Neural progenitor cell (in vitro differentiated cells): ENCODE measurements at regions not wholly inside any gene's neighbourhood (a gene's known extent, or its start where the extent isn't known, plus 50 kb on each side); places are given as distances from the start of the nearest gene placed in this dataset.

ENCODE experiments used
- DNase-seq: peaks from one replicate; pipeline ENCODE4 v3.0.0-alpha.2; 2016; ENCODE audit warnings: low spot score
- H2AFZ ChIP-seq: fragments of 200-600 bp; sonication (generic); replicated peaks from 2 replicates; pipeline ENCODE4 v1.6.1; 2016; ENCODE audit warnings: antibody characterized with exemption
- H3F3A ChIP-seq: fragments of 200-600 bp; sonication (generic); 2 replicates; pipeline ENCODE4 v1.6.1; 2016; ENCODE audit warnings: antibody characterized with exemption, low read depth
- H3K27ac ChIP-seq: fragments of 200-600 bp; sonication (generic); 2 replicates; pipeline ENCODE4 v1.5.1; 2016; ENCODE audit warnings: mild to moderate bottlenecking
- H3K27me3 ChIP-seq: fragments of 200-600 bp; sonication (generic); 2 replicates; pipeline ENCODE4 v1.6.1; 2016; ENCODE audit warnings: mild to moderate bottlenecking, moderate library complexity
- H3K36me3 ChIP-seq: fragments of 200-600 bp; sonication (generic); 2 replicates; pipeline ENCODE4 v1.5.1; 2016
- H3K4me1 ChIP-seq: fragments of 200-600 bp; sonication (generic); 2 replicates; pipeline ENCODE4 v1.6.1; 2016; ENCODE audit warnings: mixed run types
- H3K4me2 ChIP-seq: fragments of 200-600 bp; sonication (generic); 2 replicates; pipeline ENCODE4 v1.6.1; 2016
- H3K4me3 ChIP-seq: fragments of 200-600 bp; sonication (generic); 2 replicates; pipeline ENCODE4 v1.5.1; 2016
- H3K79me2 ChIP-seq: fragments of 200-600 bp; sonication (generic); 2 replicates; pipeline ENCODE4 v1.6.1; 2016; ENCODE audit warnings: low read depth
- H3K9ac ChIP-seq: fragments of 200-600 bp; sonication (generic); 2 replicates; pipeline ENCODE4 v1.6.1; 2016
- H3K9me3 ChIP-seq: fragments of 200-600 bp; sonication (generic); 2 replicates; pipeline ENCODE4 v1.5.1; 2016; ENCODE audit warnings: low read depth
- H4K20me1 ChIP-seq: fragments of 200-600 bp; sonication (generic); 2 replicates; pipeline ENCODE4 v1.6.1; 2016; ENCODE audit warnings: low read depth
- H3K27ac Mint-ChIP-seq: 3 replicates; pipeline ENCODE4 v1.8.0; 2021; ENCODE audit warnings: mixed read lengths
- H3K27me3 Mint-ChIP-seq: 2 replicates; pipeline ENCODE4 v1.8.0; 2022; ENCODE audit warnings: low read depth, mild to moderate bottlenecking, inconsistent platforms, moderate library complexity, mixed read lengths; ENCODE audit not compliant: insufficient read depth
- H3K36me3 Mint-ChIP-seq: 3 replicates; pipeline ENCODE4 v1.8.0; 2021; ENCODE audit warnings: mixed read lengths
- H3K4me1 Mint-ChIP-seq: 3 replicates; pipeline ENCODE4 v1.8.0; 2021; ENCODE audit warnings: mixed read lengths
- H3K4me3 Mint-ChIP-seq: 3 replicates; pipeline ENCODE4 v1.8.0; 2021; ENCODE audit warnings: mild to moderate bottlenecking, moderate library complexity, mixed read lengths
- H3K9me3 Mint-ChIP-seq: 3 replicates; pipeline ENCODE4 v1.8.0; 2020; ENCODE audit warnings: mixed read lengths
- EZH2 ChIP-seq: fragments of 200-600 bp; sonication (generic); IDR thresholded peaks from 2 replicates; pipeline ENCODE4 v1.6.1; 2017; ENCODE audit warnings: antibody characterized with exemption, mild to moderate bottlenecking, moderate library complexity
- EZH2phosphoT487 ChIP-seq: fragments of 200-600 bp; sonication (generic); IDR thresholded peaks from 2 replicates; pipeline ENCODE4 v1.6.1; 2017; ENCODE audit warnings: antibody characterized with exemption
- TF ChIP-seq, protein P1 (sequence below): fragments of 200-600 bp; sonication (generic); IDR thresholded peaks from 2 replicates; pipeline ENCODE4 v1.5.1; 2017; ENCODE audit warnings: antibody characterized with exemption, mild to moderate bottlenecking

DNA sequence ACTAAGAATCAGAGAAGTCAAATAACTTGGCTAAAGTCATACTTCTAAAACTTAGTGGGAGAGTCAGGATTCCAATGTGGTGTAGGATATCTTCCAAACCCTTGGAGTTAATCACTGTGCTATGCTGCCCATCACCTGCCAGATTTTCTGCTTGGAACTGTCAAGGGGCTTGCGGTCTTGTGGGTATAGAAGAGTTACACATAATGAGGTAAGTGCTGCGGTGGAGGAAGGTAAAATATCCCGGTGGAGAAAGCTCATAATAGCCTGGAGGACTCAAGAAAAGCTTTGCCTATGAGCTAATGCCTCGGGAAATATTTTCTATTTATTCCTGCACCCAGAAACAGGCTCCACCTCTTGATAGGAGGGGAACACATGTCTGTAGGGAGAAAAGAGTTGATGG lies 195.6 kb downstream of the UTP18 start:
- H3F3A ChIP-seq: peaks cover 7% of the 10 kb centered on the region
- DNase-seq: no peak
- no peak overlapping the region for H3K4me2 ChIP-seq
- no peak overlapping the region for H3K4me3 ChIP-seq
- no peaks in the 10 kb centered on the region for H3K9me3 ChIP-seq
- TF ChIP-seq, protein P1, sequence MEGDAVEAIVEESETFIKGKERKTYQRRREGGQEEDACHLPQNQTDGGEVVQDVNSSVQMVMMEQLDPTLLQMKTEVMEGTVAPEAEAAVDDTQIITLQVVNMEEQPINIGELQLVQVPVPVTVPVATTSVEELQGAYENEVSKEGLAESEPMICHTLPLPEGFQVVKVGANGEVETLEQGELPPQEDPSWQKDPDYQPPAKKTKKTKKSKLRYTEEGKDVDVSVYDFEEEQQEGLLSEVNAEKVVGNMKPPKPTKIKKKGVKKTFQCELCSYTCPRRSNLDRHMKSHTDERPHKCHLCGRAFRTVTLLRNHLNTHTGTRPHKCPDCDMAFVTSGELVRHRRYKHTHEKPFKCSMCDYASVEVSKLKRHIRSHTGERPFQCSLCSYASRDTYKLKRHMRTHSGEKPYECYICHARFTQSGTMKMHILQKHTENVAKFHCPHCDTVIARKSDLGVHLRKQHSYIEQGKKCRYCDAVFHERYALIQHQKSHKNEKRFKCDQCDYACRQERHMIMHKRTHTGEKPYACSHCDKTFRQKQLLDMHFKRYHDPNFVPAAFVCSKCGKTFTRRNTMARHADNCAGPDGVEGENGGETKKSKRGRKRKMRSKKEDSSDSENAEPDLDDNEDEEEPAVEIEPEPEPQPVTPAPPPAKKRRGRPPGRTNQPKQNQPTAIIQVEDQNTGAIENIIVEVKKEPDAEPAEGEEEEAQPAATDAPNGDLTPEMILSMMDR: no peak
- peaks cover 12% of the 10 kb centered on the region for H3K4me1 ChIP-seq
- Mint-ChIP-seq H3K27me3 (peaks cover 5% of the 10 kb centered on the region), H3K36me3 (no peaks in the 10 kb centered on the region), H3K4me1 (peaks cover 11% of the 10 kb centered on the region), H3K27ac (no peak overlapping the region), H3K9me3 (no peaks in the 10 kb centered on the region), H3K4me3 (no peak overlapping the region)
- H3K27me3 ChIP-seq: no peaks in the 10 kb centered on the region
- H2AFZ ChIP-seq: no peak overlapping the region
- no peaks in the 10 kb centered on the region for H4K20me1 ChIP-seq
- no peaks in the 10 kb centered on the region for H3K79me2 ChIP-seq
- no peaks in the 10 kb centered on the region for H3K36me3 ChIP-seq
- H3K27ac ChIP-seq: no peak overlapping the region
- H3K9ac ChIP-seq: no peak overlapping the region

DNA sequence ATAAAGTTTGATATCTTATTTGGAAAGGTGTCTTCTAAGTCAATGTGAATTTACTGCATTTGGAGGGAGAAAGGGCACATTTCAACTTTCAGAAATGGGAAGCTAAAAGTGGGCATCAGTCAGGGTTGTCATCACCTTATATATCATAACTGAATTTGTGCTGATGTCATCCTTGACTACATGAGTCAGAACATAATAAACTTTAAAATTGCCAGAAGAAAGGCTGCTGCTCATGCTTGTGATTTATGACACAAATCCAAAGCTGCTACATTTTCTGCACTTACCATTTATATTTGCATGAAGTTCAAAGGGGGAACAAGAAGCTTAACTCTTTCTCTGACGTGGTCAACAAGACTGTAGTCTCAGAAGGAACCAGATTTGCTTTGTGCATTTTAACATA lies 196.6 kb downstream of the UTP18 start:
- Histone ChIP-seq H3K27me3 (no peaks in the 10 kb centered on the region), H3K79me2 (no peaks in the 10 kb centered on the region), H4K20me1 (no peaks in the 10 kb centered on the region), H3K4me2 (no peak overlapping the region), H3K36me3 (no peaks in the 10 kb centered on the region), H3K27ac (no peak overlapping the region), H3K9me3 (no peaks in the 10 kb centered on the region), H2AFZ (no peak overlapping the region), H3K9ac (no peak overlapping the region), H3K4me3 (no peak overlapping the region), H3K4me1 (peaks cover 12% of the 10 kb centered on the region), H3F3A (peaks cover 7% of the 10 kb centered on the region)
- H3K27ac Mint-ChIP-seq: no peak overlapping the region
- no peak overlapping the region for H3K4me3 Mint-ChIP-seq
- H3K36me3 Mint-ChIP-seq: no peaks in the 10 kb centered on the region
- H3K27me3 Mint-ChIP-seq: peaks cover 5% of the 10 kb centered on the region
- no peaks in the 10 kb centered on the region for H3K9me3 Mint-ChIP-seq
- no peak for DNase-seq
- TF ChIP-seq, protein P1: no peak
- TF ChIP-seq EZH2 (no peak), EZH2phosphoT487 (no peak)
- peaks cover 11% of the 10 kb centered on the region for H3K4me1 Mint-ChIP-seq

DNA sequence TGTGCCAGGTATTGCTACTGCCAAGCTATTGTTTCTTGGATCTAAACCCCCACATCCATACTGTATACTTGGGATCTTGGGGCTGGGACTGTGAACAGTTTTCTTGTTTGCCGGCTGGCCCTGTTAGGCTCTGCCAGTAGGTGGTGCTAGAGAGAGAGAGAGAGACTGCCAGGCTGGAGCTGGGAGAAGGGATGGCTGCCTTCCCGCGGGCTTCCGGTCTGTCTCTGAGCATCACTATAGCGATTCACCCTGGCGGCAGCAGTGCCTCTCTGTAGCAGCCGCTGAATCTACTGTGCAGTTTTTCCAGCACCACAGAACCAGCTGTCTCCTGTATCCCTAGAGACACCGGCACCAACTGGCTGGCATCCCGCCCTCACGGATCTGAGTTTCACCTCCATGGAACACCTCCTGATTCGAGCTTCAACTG lies 201.2 kb downstream of the UTP18 start:
- no peak overlapping the region for H3K4me3 ChIP-seq
- no peak overlapping the region for H3K4me3 Mint-ChIP-seq
- no peaks in the 10 kb centered on the region for H3K9me3 ChIP-seq
- H3K27me3 Mint-ChIP-seq: peaks cover 4% of the 10 kb centered on the region
- TF ChIP-seq EZH2: no peak
- TF ChIP-seq, protein P1: peak; percentile 70
- H3F3A ChIP-seq: no peaks in the 10 kb centered on the region
- no peak overlapping the region for H3K9ac ChIP-seq
- no peaks in the 10 kb centered on the region for H3K27me3 ChIP-seq
- DNase-seq: peak; percentile 63
- no peak overlapping the region for H3K27ac ChIP-seq
- H3K9me3 Mint-ChIP-seq: no peaks in the 10 kb centered on the region
- no peaks in the 10 kb centered on the region for H3K79me2 ChIP-seq
- no peaks in the 10 kb centered on the region for H4K20me1 ChIP-seq
- peak overlapping the region; percentile 55 for H2AFZ ChIP-seq
- H3K4me1 ChIP-seq: no peaks in the 10 kb centered on the region
- no peaks in the 10 kb centered on the region for H3K4me1 Mint-ChIP-seq
- H3K36me3 Mint-ChIP-seq: no peaks in the 10 kb centered on the region
- H3K36me3 ChIP-seq: no peaks in the 10 kb centered on the region
- no peak overlapping the region for H3K27ac Mint-ChIP-seq
- H3K4me2 ChIP-seq: no peak overlapping the region

DNA sequence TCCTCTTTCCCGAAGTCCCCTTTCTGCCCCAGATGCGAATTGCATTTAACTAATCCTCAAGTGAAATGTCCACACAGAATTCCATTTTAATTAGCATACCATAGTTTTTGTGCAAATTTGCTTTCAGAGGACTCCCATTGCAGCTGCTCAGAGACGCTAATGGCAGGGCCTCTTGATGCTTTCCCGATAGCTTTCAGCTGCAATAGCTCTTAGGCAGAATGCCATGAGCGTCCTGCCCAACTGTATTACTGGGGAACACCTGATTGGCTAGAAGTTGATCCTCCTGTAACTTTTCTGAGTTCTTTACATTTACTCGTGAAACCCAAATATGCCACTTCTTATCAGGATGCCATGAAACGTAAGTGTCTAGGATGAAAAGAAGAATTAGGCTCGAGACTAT lies 203.0 kb downstream of the UTP18 start:
- Mint-ChIP-seq H3K27ac (no peak overlapping the region), H3K27me3 (peaks cover 4% of the 10 kb centered on the region), H3K4me1 (no peaks in the 10 kb centered on the region), H3K9me3 (no peaks in the 10 kb centered on the region), H3K36me3 (no peaks in the 10 kb centered on the region), H3K4me3 (no peak overlapping the region)
- Histone ChIP-seq H2AFZ (no peak overlapping the region), H3K27ac (no peak overlapping the region), H3K27me3 (no peaks in the 10 kb centered on the region), H3K4me1 (no peaks in the 10 kb centered on the region), H3F3A (no peaks in the 10 kb centered on the region), H3K79me2 (no peaks in the 10 kb centered on the region), H3K9me3 (no peaks in the 10 kb centered on the region), H3K4me3 (no peak overlapping the region), H3K4me2 (no peak overlapping the region), H4K20me1 (no peaks in the 10 kb centered on the region), H3K36me3 (no peaks in the 10 kb centered on the region), H3K9ac (no peak overlapping the region)
- TF ChIP-seq EZH2phosphoT487: no peak
- no peak for TF ChIP-seq EZH2
- TF ChIP-seq, protein P1: no peak
- no peak for DNase-seq
